ENCODE measurements at regions not wholly inside any gene's neighbourhood (a gene's known extent, or its start where the extent isn't known, plus 50 kb on each side); places are given as distances from the start of the nearest gene placed in this dataset.

DNA sequence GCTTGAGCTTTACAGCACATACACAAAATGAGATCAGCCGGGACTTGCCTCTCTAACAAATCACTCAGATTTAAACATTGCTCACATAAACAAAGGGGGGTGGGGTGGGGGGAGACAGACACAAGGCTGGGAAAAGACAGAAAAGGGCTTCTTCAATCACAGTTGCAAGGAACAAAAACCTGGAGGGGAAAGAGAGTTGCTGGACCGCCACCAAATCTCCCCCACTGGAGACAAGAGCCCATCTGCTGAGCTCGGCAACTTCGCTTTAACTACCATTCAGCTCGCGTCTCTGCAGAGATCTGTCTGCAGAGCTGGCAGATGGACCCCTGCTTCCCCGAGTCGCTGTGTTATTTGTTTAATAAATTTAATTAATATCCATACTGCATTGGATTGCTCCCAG, 165.0 kb downstream of the RCN1 start:
- Histone ChIP-seq H3K27me3 (ENCODE audit: insufficient read depth, poor library complexity, severe bottlenecking) (no peaks in the 10 kb centered on the region), H3K4me3 (replicated peaks; ENCODE audit: insufficient read depth, low read length) (no peak overlapping the region), H3K27ac (replicated peaks) (no peak overlapping the region)
- DNase-seq (ENCODE audit: low read depth in 1 of 2, low spot score in 1 of 2) = no peak
- TF ChIP-seq GABPA (IDR thresholded peaks at IDR 0.05; ENCODE audit: low read depth) (no peak), REST (IDR thresholded peaks at IDR 0.05; ENCODE audit: insufficient replicate concordance, low read depth) (no peak)

GRCh38 chr11:32256466-32256865, 165.6 kb downstream of the RCN1 start:
- no peak for DNase-seq (ENCODE audit: low read depth in 1 of 2, low spot score in 1 of 2)
- no peak overlapping the region for H3K27ac ChIP-seq (replicated peaks)
- TF ChIP-seq REST (IDR thresholded peaks at IDR 0.05; ENCODE audit: insufficient replicate concordance, low read depth) (no peak), SPI1 (IDR thresholded peaks at IDR 0.05; ENCODE audit: borderline replicate concordance, low read depth) (no peak), POLR2AphosphoS5 (IDR thresholded peaks at IDR 0.05; ENCODE audit: low read depth) (no peak), GABPA (IDR thresholded peaks at IDR 0.05; ENCODE audit: low read depth) (no peak)
- TF ChIP-seq, protein P1, sequence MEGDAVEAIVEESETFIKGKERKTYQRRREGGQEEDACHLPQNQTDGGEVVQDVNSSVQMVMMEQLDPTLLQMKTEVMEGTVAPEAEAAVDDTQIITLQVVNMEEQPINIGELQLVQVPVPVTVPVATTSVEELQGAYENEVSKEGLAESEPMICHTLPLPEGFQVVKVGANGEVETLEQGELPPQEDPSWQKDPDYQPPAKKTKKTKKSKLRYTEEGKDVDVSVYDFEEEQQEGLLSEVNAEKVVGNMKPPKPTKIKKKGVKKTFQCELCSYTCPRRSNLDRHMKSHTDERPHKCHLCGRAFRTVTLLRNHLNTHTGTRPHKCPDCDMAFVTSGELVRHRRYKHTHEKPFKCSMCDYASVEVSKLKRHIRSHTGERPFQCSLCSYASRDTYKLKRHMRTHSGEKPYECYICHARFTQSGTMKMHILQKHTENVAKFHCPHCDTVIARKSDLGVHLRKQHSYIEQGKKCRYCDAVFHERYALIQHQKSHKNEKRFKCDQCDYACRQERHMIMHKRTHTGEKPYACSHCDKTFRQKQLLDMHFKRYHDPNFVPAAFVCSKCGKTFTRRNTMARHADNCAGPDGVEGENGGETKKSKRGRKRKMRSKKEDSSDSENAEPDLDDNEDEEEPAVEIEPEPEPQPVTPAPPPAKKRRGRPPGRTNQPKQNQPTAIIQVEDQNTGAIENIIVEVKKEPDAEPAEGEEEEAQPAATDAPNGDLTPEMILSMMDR (IDR thresholded peaks at IDR 0.05; ENCODE audit: insufficient read depth, low read length) = no peak
- H3K4me3 ChIP-seq (replicated peaks; ENCODE audit: insufficient read depth, low read length) = no peak overlapping the region
- H3K27me3 ChIP-seq (ENCODE audit: insufficient read depth, poor library complexity, severe bottlenecking) = no peaks in the 10 kb centered on the region

GRCh38 chr11:32259641-32260081, 168.8 kb downstream of the RCN1 start:
- Histone ChIP-seq H3K27ac (replicated peaks) (no peak overlapping the region), H3K4me3 (replicated peaks; ENCODE audit: insufficient read depth, low read length) (no peak overlapping the region), H3K27me3 (ENCODE audit: insufficient read depth, poor library complexity, severe bottlenecking) (no peaks in the 10 kb centered on the region)
- DNase-seq (ENCODE audit: low read depth in 1 of 2, low spot score in 1 of 2) = peak; percentile 9 to 63
- TF ChIP-seq POLR2AphosphoS5 (IDR thresholded peaks at IDR 0.05; ENCODE audit: low read depth) (no peak), REST (IDR thresholded peaks at IDR 0.05; ENCODE audit: insufficient replicate concordance, low read depth) (no peak)

DNA sequence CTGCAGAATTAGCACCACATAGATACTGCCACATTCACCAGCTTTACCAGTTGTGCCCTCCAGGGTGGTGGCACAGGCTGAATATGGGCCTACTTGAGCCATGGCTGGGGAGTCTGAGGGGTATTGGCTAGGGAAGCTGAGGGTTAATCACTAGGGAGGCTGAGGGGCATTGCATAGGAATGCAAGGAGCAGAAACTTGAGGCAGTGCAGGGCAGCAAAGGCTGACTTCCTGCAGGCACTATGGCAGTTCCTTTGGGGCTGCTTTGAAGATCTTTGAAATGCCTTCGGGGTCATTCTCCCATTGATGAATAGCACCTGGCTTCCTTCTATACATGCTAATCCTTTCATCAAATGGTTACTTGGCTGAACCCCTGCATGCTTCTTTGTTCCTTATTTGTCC, 171.5 kb downstream of the RCN1 start:
- Histone ChIP-seq H3K27me3 (ENCODE audit: insufficient read depth, poor library complexity, severe bottlenecking) (no peaks in the 10 kb centered on the region), H3K27ac (replicated peaks) (no peak overlapping the region), H3K4me3 (replicated peaks; ENCODE audit: insufficient read depth, low read length) (no peak overlapping the region)
- no peak for DNase-seq (ENCODE audit: low read depth in 1 of 2, low spot score in 1 of 2)
- TF ChIP-seq SPI1 (IDR thresholded peaks at IDR 0.05; ENCODE audit: borderline replicate concordance, low read depth) (no peak), POLR2AphosphoS5 (IDR thresholded peaks at IDR 0.05; ENCODE audit: low read depth) (no peak), REST (IDR thresholded peaks at IDR 0.05; ENCODE audit: insufficient replicate concordance, low read depth) (no peak), GABPA (IDR thresholded peaks at IDR 0.05; ENCODE audit: low read depth) (no peak)
- TF ChIP-seq, protein P1 (IDR thresholded peaks at IDR 0.05; ENCODE audit: insufficient read depth, low read length) = no peak
